HEK293 (cell line): ENCODE measurements at regions not wholly inside any gene's neighbourhood (a gene's known extent, or its start where the extent isn't known, plus 50 kb on each side); places are given as distances from the start of the nearest gene placed in this dataset.

Source experiments
- CTCF ChIA-PET: fragments of 350-600 bp; formaldehyde crosslinking; extraction: SDS; loops from one replicate; lab custom pipeline; 2021; ENCODE audit warnings: antibody characterized with exemption; lab: Yijun Ruan, JAX
- POLR2A ChIA-PET: fragments of 300-600 bp; formaldehyde crosslinking; extraction: SDS; loops from one replicate; lab custom pipeline; 2020; ENCODE audit warnings: antibody characterized with exemption, inconsistent platforms; lab: Yijun Ruan, JAX
- H3K27ac ChIP-seq: fragments of 200-500 bp; sonication (Bioruptor generic); 2 replicates; pipeline ENCODE4 v1.5.1; 2014; ENCODE audit warnings: low read depth, low read length, control low read depth, inconsistent platforms; ENCODE audit errors: extremely low read depth
- H3K36me3 ChIP-seq, 2 experiments: fragments of 200-500 bp in 1 of 2; sonication (Bioruptor generic) in 1 of 2; 1 replicate in 1 of 2; 2 replicates in 1 of 2; pipeline ENCODE4 v1.5.1; 2014 to 2017; ENCODE audit warnings: inconsistent platforms in 2 of 2, low read length in 2 of 2; ENCODE audit not compliant: control insufficient read depth in 2 of 2, insufficient read depth in 1 of 2
- H3K4me1 ChIP-seq: fragments of 200-500 bp; sonication (Bioruptor generic); 2 replicates; pipeline ENCODE4 v1.5.1; 2014; ENCODE audit warnings: mild to moderate bottlenecking, low read length, inconsistent platforms; ENCODE audit not compliant: control insufficient read depth, insufficient read depth
- H3K4me3 ChIP-seq: 2 replicates; pipeline ENCODE4 v1.5.1; 2011; ENCODE audit warnings: low read depth, mild to moderate bottlenecking, control low read depth, low read length, moderate library complexity
- H3K9me3 ChIP-seq: fragments of 200-500 bp; sonication (Bioruptor generic); 2 replicates; pipeline ENCODE4 v1.5.1; 2014; ENCODE audit warnings: low read depth, low read length, inconsistent platforms; ENCODE audit not compliant: control insufficient read depth, insufficient read depth
- ELK4 ChIP-seq: IDR thresholded peaks from 2 replicates; pipeline ENCODE4 v1.6.1; 2011; ENCODE audit warnings: mild to moderate bottlenecking, low read depth, low read length, borderline replicate concordance
- HOXA7 ChIP-seq: sonication (generic); formaldehyde crosslinking; IDR thresholded peaks from 2 replicates; pipeline ENCODE4 v1.8.1; 2022; ENCODE audit warnings: missing genetic modification reagents, borderline replicate concordance
- PRDM2 ChIP-seq: fragments of 450-650 bp; formaldehyde crosslinking; IDR thresholded peaks from 2 replicates; pipeline ENCODE4 v1.5.1; 2016; ENCODE audit warnings: missing biosample characterization, missing genetic modification characterization, borderline replicate concordance
- TRIM28 ChIP-seq: IDR thresholded peaks from 2 replicates; pipeline ENCODE4 v1.6.1; 2011; ENCODE audit warnings: low read length, control low read depth, borderline replicate concordance
- YY2 ChIP-seq: fragments of 450-650 bp; formaldehyde crosslinking; IDR thresholded peaks from 2 replicates; pipeline ENCODE4 v1.5.1; 2016; ENCODE audit warnings: missing biosample characterization, missing genetic modification characterization
- ZFHX2 ChIP-seq: fragments of 450-650 bp; formaldehyde crosslinking; conservative IDR thresholded peaks from 2 replicates; pipeline ENCODE4 v1.5.1; 2016; ENCODE audit warnings: missing biosample characterization, missing genetic modification characterization
- ZNF146 ChIP-seq: fragments of 450-650 bp; formaldehyde crosslinking; IDR thresholded peaks from 2 replicates; pipeline ENCODE4 v1.5.1; 2016; ENCODE audit warnings: missing biosample characterization, missing genetic modification characterization
- ZNF18 ChIP-seq: fragments of 450-650 bp; formaldehyde crosslinking; IDR thresholded peaks from 2 replicates; pipeline ENCODE4 v1.5.1; 2016; ENCODE audit warnings: missing biosample characterization, missing genetic modification characterization
- ZNF280C ChIP-seq: fragments of 450-650 bp; formaldehyde crosslinking; IDR thresholded peaks from 2 replicates; pipeline ENCODE4 v1.5.1; 2016; ENCODE audit warnings: missing biosample characterization, missing genetic modification characterization
- ZNF341 ChIP-seq: fragments of 450-650 bp; formaldehyde crosslinking; IDR thresholded peaks from 2 replicates; pipeline ENCODE4; 2016; ENCODE audit warnings: low read depth, missing biosample characterization, missing genetic modification characterization
- ZNF354C ChIP-seq: fragments of 450-650 bp; formaldehyde crosslinking; IDR thresholded peaks from 2 replicates; pipeline ENCODE4 v1.5.1; 2016; ENCODE audit warnings: missing biosample characterization, missing genetic modification characterization, low read depth, borderline replicate concordance
- ZNF426 ChIP-seq: fragments of 450-650 bp; formaldehyde crosslinking; IDR thresholded peaks from 2 replicates; pipeline ENCODE4 v1.5.1; 2017; ENCODE audit warnings: missing biosample characterization, missing genetic modification characterization, mild to moderate bottlenecking, inconsistent platforms, moderate library complexity
- ZNF530 ChIP-seq: fragments of 450-650 bp; formaldehyde crosslinking; IDR thresholded peaks from 2 replicates; pipeline ENCODE4 v1.5.1; 2016; ENCODE audit warnings: low read depth, missing biosample characterization, missing genetic modification characterization
- ZNF624 ChIP-seq: fragments of 450-650 bp; formaldehyde crosslinking; IDR thresholded peaks from 2 replicates; pipeline ENCODE4 v1.5.1; 2017; ENCODE audit warnings: missing biosample characterization, missing genetic modification characterization
- ZNF677 ChIP-seq: fragments of 450-650 bp; IDR thresholded peaks from 2 replicates; pipeline ENCODE4 v1.5.0; 2018; ENCODE audit warnings: missing biosample characterization, mild to moderate bottlenecking, missing genetic modification characterization, moderate library complexity
- ZNF777 ChIP-seq: fragments of 450-650 bp; formaldehyde crosslinking; IDR thresholded peaks from 2 replicates; pipeline ENCODE4 v1.5.1; 2017; ENCODE audit warnings: missing biosample characterization, missing genetic modification characterization, borderline replicate concordance
- ZNF792 ChIP-seq: fragments of 450-650 bp; formaldehyde crosslinking; IDR thresholded peaks from 2 replicates; pipeline ENCODE4 v1.5.1; 2016; ENCODE audit warnings: missing biosample characterization, missing genetic modification characterization
- ZSCAN18 ChIP-seq: fragments of 450-650 bp; formaldehyde crosslinking; IDR thresholded peaks from 2 replicates; pipeline ENCODE4 v1.5.1; 2016; ENCODE audit warnings: missing biosample characterization, missing genetic modification characterization
- ZSCAN5A ChIP-seq: fragments of 450-650 bp; formaldehyde crosslinking; IDR thresholded peaks from 2 replicates; pipeline ENCODE4 v1.5.1; 2016; ENCODE audit warnings: missing biosample characterization, missing genetic modification characterization

- no peak overlapping the region for H3K27ac ChIP-seq
- H3K36me3 ChIP-seq, result no peaks in the 10 kb centered on the region
- ChIA-PET POLR2A (no interaction called here), CTCF (no interaction called here)
- no peaks in the 10 kb centered on the region for H3K4me1 ChIP-seq
- TF ChIP-seq ZNF426, result no peak
- no peak for TF ChIP-seq ZNF18 (tag by site-specific recombination)
- TF ChIP-seq ZNF677 (tag by site-specific recombination), result no peak
- TF ChIP-seq ZNF624 (tag by site-specific recombination), result no peak
- no peak for TF ChIP-seq ELK4
- TF ChIP-seq ZNF341 (tag by site-specific recombination), result no peak
- no peak for TF ChIP-seq PRDM2 (tag by site-specific recombination)
- no peak for TF ChIP-seq ZNF354C (tag by site-specific recombination)
- TF ChIP-seq ZFHX2, result no peak
- no peak for TF ChIP-seq ZNF777
- no peak for TF ChIP-seq HOXA7 (CRISPR knock-in tag)
- no peak for TF ChIP-seq ZSCAN18 (tag by site-specific recombination)
- no peak for TF ChIP-seq ZSCAN5A (tag by site-specific recombination)
- no peak for TF ChIP-seq ZNF280C (tag by site-specific recombination)
- no peak for TF ChIP-seq ZNF792
- no peak for TF ChIP-seq ZNF146 (tag by site-specific recombination)
- no peak for TF ChIP-seq YY2
- TF ChIP-seq ZNF530 (tag by site-specific recombination), result no peak
- TF ChIP-seq TRIM28, result no peak
- no peaks in the 10 kb centered on the region for H3K9me3 ChIP-seq
- no peak overlapping the region for H3K4me3 ChIP-seq
Observed at GRCh38 chr2:129896226-129897100, 83.0 kb upstream of the RAB6C start.
